Suprapubic skin (tissue), 4 donors: ENCODE measurements at regions not wholly inside any gene's neighbourhood (a gene's known extent, or its start where the extent isn't known, plus 50 kb on each side); places are given as distances from the start of the nearest gene placed in this dataset.

ENCODE experiments used
- DNase-seq, 2 donors: peaks; one replicate each; pipeline ENCODE4 v3.0.0-alpha.2; 2019; ENCODE audit warnings: low spot score in 2 of 2
- H3K27ac ChIP-seq: fragments of 200-600 bp; sonication (generic); one replicate; pipeline ENCODE4 v1.5.1; 2019
- H3K27me3 ChIP-seq: fragments of 200-600 bp; sonication (generic); one replicate; pipeline ENCODE4 v1.5.1; 2019
- H3K36me3 ChIP-seq: fragments of 200-600 bp; sonication (generic); one replicate; pipeline ENCODE4 v1.5.1; 2019
- H3K4me1 ChIP-seq: fragments of 200-600 bp; sonication (generic); one replicate; pipeline ENCODE4 v1.5.1; 2019
- H3K4me3 ChIP-seq: fragments of 200-600 bp; sonication (generic); one replicate; pipeline ENCODE4 v1.5.1; 2019; ENCODE audit warnings: mild to moderate bottlenecking
- H3K9me3 ChIP-seq: fragments of 200-600 bp; sonication (generic); one replicate; pipeline ENCODE4 v1.5.1; 2019
- EP300 ChIP-seq: sonication (generic); formaldehyde crosslinking; IDR thresholded peaks from one replicate; pipeline ENCODE4 v1.6.1; 2017; ENCODE audit warnings: antibody characterized with exemption
- POLR2A ChIP-seq, 2 donors: fragments of 450-650 bp; IDR thresholded peaks; one replicate each; pipeline ENCODE4 v1.6.1; 2017; ENCODE audit warnings: antibody characterized with exemption in 2 of 2, mild to moderate bottlenecking in 2 of 2, moderate library complexity in 2 of 2
- POLR2AphosphoS5 ChIP-seq, 3 donors: sonication (generic); formaldehyde crosslinking; IDR thresholded peaks; one replicate each; pipeline ENCODE4 v1.6.1; 2017; ENCODE audit warnings: antibody characterized with exemption in 3 of 3
- WGBS: methylation state at CpG from one replicate; pipeline ENCODE4 v1.1.5; 2018; 5-methylcytosine and 5-hydroxymethylcytosine counted together
- TF ChIP-seq, protein P1 (sequence below), 2 donors: fragments of 200-600 bp in 1 of 2; fragments of 450-650 bp in 1 of 2; sonication (generic) in 1 of 2; IDR thresholded peaks; one replicate each; pipeline ENCODE4 v1.5.1; 2016 to 2019; ENCODE audit warnings: antibody characterized with exemption in 2 of 2, mild to moderate bottlenecking in 1 of 2, moderate library complexity in 1 of 2

DNA sequence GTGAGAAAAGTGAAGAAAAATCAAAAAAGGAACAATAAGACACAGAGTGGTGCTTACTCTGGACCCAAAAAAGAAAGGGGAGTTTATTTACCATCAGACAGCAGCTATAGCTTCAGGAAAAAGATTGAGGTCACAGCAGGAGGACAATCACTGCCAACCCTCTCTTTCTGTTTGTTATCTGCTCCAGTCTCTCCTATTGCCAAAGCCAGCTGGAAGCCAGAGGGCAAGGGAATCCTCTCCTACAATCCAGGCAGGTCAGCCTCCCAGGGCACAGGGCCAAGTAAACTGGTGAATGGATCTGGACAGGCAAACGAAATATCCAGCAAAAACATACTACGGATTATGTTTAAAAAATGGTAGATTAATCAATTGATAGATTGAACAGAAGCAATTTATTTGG is 306.9 kb upstream of the SLIT2 start:
- Histone ChIP-seq H3K27ac (no peak overlapping the region), H3K27me3 (no peaks in the 10 kb centered on the region), H3K36me3 (no peaks in the 10 kb centered on the region), H3K4me1 (peaks cover 7% of the 10 kb centered on the region), H3K4me3 (no peak overlapping the region), H3K9me3 (no peaks in the 10 kb centered on the region)
- no peak for DNase-seq
- TF ChIP-seq POLR2A (IDR thresholded peaks at IDR 0.05) (no peak), EP300 (no peak), POLR2AphosphoS5 (IDR thresholded peaks at IDR 0.05) (no peak)
- TF ChIP-seq, protein P1, sequence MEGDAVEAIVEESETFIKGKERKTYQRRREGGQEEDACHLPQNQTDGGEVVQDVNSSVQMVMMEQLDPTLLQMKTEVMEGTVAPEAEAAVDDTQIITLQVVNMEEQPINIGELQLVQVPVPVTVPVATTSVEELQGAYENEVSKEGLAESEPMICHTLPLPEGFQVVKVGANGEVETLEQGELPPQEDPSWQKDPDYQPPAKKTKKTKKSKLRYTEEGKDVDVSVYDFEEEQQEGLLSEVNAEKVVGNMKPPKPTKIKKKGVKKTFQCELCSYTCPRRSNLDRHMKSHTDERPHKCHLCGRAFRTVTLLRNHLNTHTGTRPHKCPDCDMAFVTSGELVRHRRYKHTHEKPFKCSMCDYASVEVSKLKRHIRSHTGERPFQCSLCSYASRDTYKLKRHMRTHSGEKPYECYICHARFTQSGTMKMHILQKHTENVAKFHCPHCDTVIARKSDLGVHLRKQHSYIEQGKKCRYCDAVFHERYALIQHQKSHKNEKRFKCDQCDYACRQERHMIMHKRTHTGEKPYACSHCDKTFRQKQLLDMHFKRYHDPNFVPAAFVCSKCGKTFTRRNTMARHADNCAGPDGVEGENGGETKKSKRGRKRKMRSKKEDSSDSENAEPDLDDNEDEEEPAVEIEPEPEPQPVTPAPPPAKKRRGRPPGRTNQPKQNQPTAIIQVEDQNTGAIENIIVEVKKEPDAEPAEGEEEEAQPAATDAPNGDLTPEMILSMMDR (IDR thresholded peaks at IDR 0.05): no peak
- 74% methylated on average over 2 of the region's 2 CpGs for WGBS

DNA sequence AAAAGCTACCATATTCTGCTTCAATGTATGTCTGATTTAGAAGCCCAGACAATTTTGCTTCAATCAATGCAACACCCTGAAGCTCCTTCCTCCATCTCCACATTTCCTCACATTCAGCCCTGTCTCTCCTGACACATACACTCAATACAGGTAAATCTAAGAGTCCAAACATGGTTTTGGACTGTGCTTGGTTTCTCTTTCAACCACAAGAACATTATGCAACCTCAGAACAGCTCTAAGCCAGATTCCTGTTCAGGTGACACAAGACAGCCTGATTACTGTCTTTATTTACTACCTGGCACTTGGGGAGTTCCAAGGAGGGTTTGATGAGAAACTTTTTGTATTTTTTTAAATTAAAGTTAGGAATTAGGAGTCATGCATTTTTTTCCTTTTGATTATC is 307.5 kb upstream of the SLIT2 start:
- Histone ChIP-seq H3K4me3 (no peak overlapping the region), H3K27ac (no peak overlapping the region), H3K36me3 (no peaks in the 10 kb centered on the region), H3K27me3 (no peaks in the 10 kb centered on the region), H3K9me3 (no peaks in the 10 kb centered on the region), H3K4me1 (peaks cover 7% of the 10 kb centered on the region)
- no peak for TF ChIP-seq EP300
- no peak for TF ChIP-seq POLR2AphosphoS5 (IDR thresholded peaks at IDR 0.05)
- TF ChIP-seq POLR2A (IDR thresholded peaks at IDR 0.05): no peak
- TF ChIP-seq, protein P1 (IDR thresholded peaks at IDR 0.05): no peak
- no peak for DNase-seq

DNA sequence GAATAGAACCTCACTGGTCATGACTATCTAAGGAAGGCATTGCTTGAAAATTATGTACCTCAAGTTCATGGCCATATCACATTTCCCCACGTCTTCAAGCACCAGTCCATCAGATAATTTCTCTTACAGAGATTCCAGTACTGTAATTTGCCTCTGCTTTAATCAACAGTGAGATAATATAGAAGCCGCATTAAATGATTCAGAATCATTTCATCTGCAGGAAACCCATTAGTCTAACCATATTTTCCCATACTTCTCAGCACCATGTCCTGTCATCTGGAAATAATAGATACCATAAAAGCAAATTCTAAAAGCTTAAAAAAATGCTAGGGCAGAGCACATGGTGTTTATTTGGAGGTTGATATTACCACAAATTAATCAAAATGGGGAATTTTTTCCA is 310.3 kb upstream of the SLIT2 start:
- Histone ChIP-seq H3K4me3 (no peak overlapping the region), H3K36me3 (no peaks in the 10 kb centered on the region), H3K27me3 (no peaks in the 10 kb centered on the region), H3K4me1 (peaks cover 7% of the 10 kb centered on the region), H3K27ac (no peak overlapping the region), H3K9me3 (no peaks in the 10 kb centered on the region)
- WGBS: 75% methylated on average over 2 of the region's 2 CpGs
- no peak for DNase-seq
- TF ChIP-seq EP300: no peak
- TF ChIP-seq POLR2AphosphoS5 (IDR thresholded peaks at IDR 0.05): no peak
- TF ChIP-seq, protein P1 (IDR thresholded peaks at IDR 0.05): no peak
- no peak for TF ChIP-seq POLR2A (IDR thresholded peaks at IDR 0.05)

DNA sequence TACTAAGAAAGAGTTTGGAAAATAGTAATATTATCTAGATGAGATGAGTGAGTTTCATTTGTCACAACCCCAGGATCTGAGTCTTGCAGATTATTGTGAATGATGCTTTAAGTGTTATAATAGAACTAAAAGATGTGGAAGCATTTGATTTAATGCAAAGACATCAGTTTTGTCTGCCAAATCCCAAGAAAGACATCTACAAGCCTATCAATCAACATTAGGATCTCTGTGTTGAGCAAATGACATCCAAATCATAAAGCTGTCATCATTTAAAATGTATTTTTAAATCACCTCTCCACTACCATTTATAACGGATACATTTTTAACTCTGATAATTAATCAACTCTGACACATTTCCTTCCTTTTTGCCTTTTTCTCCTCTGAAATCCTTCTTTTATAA is 310.8 kb upstream of the SLIT2 start:
- TF ChIP-seq EP300 (no peak), POLR2A (IDR thresholded peaks at IDR 0.05) (no peak), POLR2AphosphoS5 (IDR thresholded peaks at IDR 0.05) (no peak)
- TF ChIP-seq, protein P1 (IDR thresholded peaks at IDR 0.05): no peak
- no peak overlapping the region for H3K27ac ChIP-seq

DNA sequence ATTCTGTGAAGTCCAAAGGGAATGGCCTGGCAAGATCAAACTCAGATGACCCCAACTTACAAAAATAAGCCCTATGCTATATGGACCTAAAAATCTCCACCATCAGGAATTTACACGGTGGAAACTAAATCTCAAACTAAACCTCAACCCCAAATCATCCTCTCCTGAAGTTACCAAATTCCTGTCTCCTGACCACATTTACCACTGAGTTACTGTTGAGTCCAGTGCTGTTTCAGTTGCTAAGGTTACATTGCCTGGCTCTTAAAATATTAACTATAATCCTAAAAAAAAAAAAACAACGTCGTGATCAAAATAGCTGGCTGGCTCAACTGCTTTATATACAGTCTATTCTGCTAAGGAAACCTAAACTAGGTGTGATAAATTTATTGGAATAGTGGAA is 315.2 kb upstream of the SLIT2 start:
- WGBS: 47% methylated on average over 3 of the region's 3 CpGs
- no peaks in the 10 kb centered on the region for H3K36me3 ChIP-seq
- H3K4me3 ChIP-seq: no peak overlapping the region
- no peak overlapping the region for H3K27ac ChIP-seq
- no peaks in the 10 kb centered on the region for H3K9me3 ChIP-seq
- TF ChIP-seq, protein P1 (IDR thresholded peaks at IDR 0.05): no peak
- TF ChIP-seq EP300 (no peak), POLR2A (IDR thresholded peaks at IDR 0.05) (no peak), POLR2AphosphoS5 (IDR thresholded peaks at IDR 0.05) (no peak)
- DNase-seq: no peak
- H3K4me1 ChIP-seq: no peaks in the 10 kb centered on the region
- H3K27me3 ChIP-seq: no peaks in the 10 kb centered on the region

More for the DNA sequence above, 310.8 kb upstream of the SLIT2 start:
- Histone ChIP-seq H3K9me3 (no peaks in the 10 kb centered on the region), H3K4me3 (no peak overlapping the region), H3K27me3 (no peaks in the 10 kb centered on the region), H3K4me1 (peaks cover 7% of the 10 kb centered on the region), H3K36me3 (no peaks in the 10 kb centered on the region)
- WGBS: 24% methylated on average over 1 of the region's 1 CpG
- no peak for DNase-seq
